ENCODE measurements at regions not wholly inside any gene's neighbourhood (a gene's known extent, or its start where the extent isn't known, plus 50 kb on each side); places are given as distances from the start of the nearest gene placed in this dataset.

GRCh38 chr9:130766021-130766926, 68.8 kb upstream of the ABL1 start:
- no peak for TF ChIP-seq CTCF (conservative IDR thresholded peaks at IDR 0.05; ENCODE audit: low read length)
- peak; percentile 32 for DNase-seq (ENCODE audit: low read depth)
- H3K4me3 ChIP-seq (ENCODE audit: low read length), result no peak overlapping the region

- no peak overlapping the region for H3K4me3 ChIP-seq (ENCODE audit: low read length)
- no peak for TF ChIP-seq CTCF (conservative IDR thresholded peaks at IDR 0.05; ENCODE audit: low read length)
- DNase-seq (ENCODE audit: low read depth), result no peak
Observed at GRCh38 chr9:130766927-130767307, 68.1 kb upstream of the ABL1 start.

- no peak for TF ChIP-seq CTCF (conservative IDR thresholded peaks at IDR 0.05; ENCODE audit: low read length)
- peak; percentile 37 for DNase-seq (ENCODE audit: low read depth)
- no peak overlapping the region for H3K4me3 ChIP-seq (ENCODE audit: low read length)
Observed at GRCh38 chr9:130768265-130768664, 66.8 kb upstream of the ABL1 start.

- no peak for DNase-seq (ENCODE audit: low read depth)
- H3K4me3 ChIP-seq (ENCODE audit: low read length), result no peak overlapping the region
- no peak for TF ChIP-seq CTCF (conservative IDR thresholded peaks at IDR 0.05; ENCODE audit: low read length)
Observed at GRCh38 chr9:130768891-130769403, 66.1 kb upstream of the ABL1 start.

- DNase-seq (ENCODE audit: low read depth), result no peak
- no peak overlapping the region for H3K4me3 ChIP-seq (ENCODE audit: low read length)
- no peak for TF ChIP-seq CTCF (conservative IDR thresholded peaks at IDR 0.05; ENCODE audit: low read length)
Observed at GRCh38 chr9:130770093-130770492, 65.0 kb upstream of the ABL1 start.

- TF ChIP-seq CTCF (conservative IDR thresholded peaks at IDR 0.05; ENCODE audit: low read length), result peak; percentile 77
- no peak overlapping the region for H3K4me3 ChIP-seq (ENCODE audit: low read length)
- peak; percentile 71 for DNase-seq (ENCODE audit: low read depth)
Observed at GRCh38 chr9:130770679-130771442, 64.2 kb upstream of the ABL1 start.
